Activated CD4-positive, alpha-beta T cell treated with anti-CD3 and anti-CD28 coated beads for 48 hours (primary cell): ENCODE measurements at regions not wholly inside any gene's neighbourhood (a gene's known extent, or its start where the extent isn't known, plus 50 kb on each side); places are given as distances from the start of the nearest gene placed in this dataset.
"Not testable (repeated sequence)": the region's sequence is repeated elsewhere in the genome, so short reads cannot be mapped to it uniquely, and the experiment has no call there.

Source experiments
- DNase-seq: peaks from one replicate; pipeline ENCODE4 v3.0.0-alpha.2; 2020

GRCh38 chr3:174547801-174548435, 311.2 kb upstream of the NAALADL2 start:
- no peak for DNase-seq

GRCh38 chr3:174548841-174549623, 310.1 kb upstream of the NAALADL2 start:
- no peak for DNase-seq

- DNase-seq, result no peak
Observed at GRCh38 chr3:174581558-174581957, 277.6 kb upstream of the NAALADL2 start.

- no peak for DNase-seq
Observed at GRCh38 chr3:174583396-174583795, 275.7 kb upstream of the NAALADL2 start.

GRCh38 chr3:174587137-174587536, 272.0 kb upstream of the NAALADL2 start:
- not testable (repeated sequence) for DNase-seq

- DNase-seq, result no peak
Observed at GRCh38 chr3:174596447-174596982, 262.6 kb upstream of the NAALADL2 start.

- no peak for DNase-seq
Observed at GRCh38 chr3:174598885-174599439, 260.2 kb upstream of the NAALADL2 start.

- no peak for DNase-seq
Observed at GRCh38 chr3:174613173-174613572, 246.0 kb upstream of the NAALADL2 start.

GRCh38 chr3:174614036-174614435, 245.1 kb upstream of the NAALADL2 start:
- no peak for DNase-seq

- no peak for DNase-seq
Observed at GRCh38 chr3:174618368-174619080, 240.6 kb upstream of the NAALADL2 start.

GRCh38 chr3:174619239-174619638, 239.9 kb upstream of the NAALADL2 start:
- no peak for DNase-seq

- no peak for DNase-seq
Observed at GRCh38 chr3:174620138-174620537, 239.0 kb upstream of the NAALADL2 start.

- DNase-seq, result no peak
Observed at GRCh38 chr3:174620855-174621472, 238.2 kb upstream of the NAALADL2 start.

- no peak for DNase-seq
Observed at GRCh38 chr3:174633342-174633741, 225.8 kb upstream of the NAALADL2 start.

GRCh38 chr3:174636451-174636850, 222.7 kb upstream of the NAALADL2 start:
- no peak for DNase-seq

GRCh38 chr3:174639406-174639805, 219.7 kb upstream of the NAALADL2 start:
- DNase-seq, result no peak

- no peak for DNase-seq
Observed at GRCh38 chr3:174639970-174640369, 219.2 kb upstream of the NAALADL2 start.

- DNase-seq, result no peak
Observed at GRCh38 chr3:174640932-174641331, 218.2 kb upstream of the NAALADL2 start.

GRCh38 chr3:174644287-174644686, 214.8 kb upstream of the NAALADL2 start:
- no peak for DNase-seq

GRCh38 chr3:174651951-174652350, 207.2 kb upstream of the NAALADL2 start:
- no peak for DNase-seq

GRCh38 chr3:174659511-174659910, 199.6 kb upstream of the NAALADL2 start:
- no peak for DNase-seq

GRCh38 chr3:174662653-174663052, 196.5 kb upstream of the NAALADL2 start:
- no peak for DNase-seq

- no peak for DNase-seq
Observed at GRCh38 chr3:174667386-174667785, 191.7 kb upstream of the NAALADL2 start.
